ENCODE measurements at regions not wholly inside any gene's neighbourhood (a gene's known extent, or its start where the extent isn't known, plus 50 kb on each side); places are given as distances from the start of the nearest gene placed in this dataset.

DNA sequence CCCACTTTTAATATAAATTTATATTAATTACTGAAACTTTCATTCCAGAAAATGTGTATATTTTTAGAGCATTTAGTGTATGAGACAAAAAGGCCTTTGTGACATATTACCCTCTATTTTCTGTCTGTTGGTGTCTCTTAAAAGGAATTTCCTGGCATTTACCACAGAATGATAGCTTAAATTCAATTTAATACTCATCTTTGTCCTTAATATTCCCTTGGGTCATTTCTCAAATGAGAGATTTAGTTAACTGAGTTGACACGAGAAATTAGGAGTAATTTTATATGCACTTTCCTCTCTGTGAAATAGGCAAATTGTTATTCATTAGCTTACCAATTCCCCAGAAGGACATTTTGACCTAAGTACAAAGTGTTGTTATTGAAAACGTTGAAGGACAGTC lies 101.7 kb upstream of the CTTNBP2 start:
- H3K4me2 ChIP-seq (ENCODE audit: low read length): no peak overlapping the region
- no peaks in the 10 kb centered on the region for H3K9me3 ChIP-seq (ENCODE audit: insufficient read depth, low read length)
- H4K20me1 ChIP-seq (ENCODE audit: insufficient read depth, low read length): no peaks in the 10 kb centered on the region
- TF ChIP-seq, protein P1, sequence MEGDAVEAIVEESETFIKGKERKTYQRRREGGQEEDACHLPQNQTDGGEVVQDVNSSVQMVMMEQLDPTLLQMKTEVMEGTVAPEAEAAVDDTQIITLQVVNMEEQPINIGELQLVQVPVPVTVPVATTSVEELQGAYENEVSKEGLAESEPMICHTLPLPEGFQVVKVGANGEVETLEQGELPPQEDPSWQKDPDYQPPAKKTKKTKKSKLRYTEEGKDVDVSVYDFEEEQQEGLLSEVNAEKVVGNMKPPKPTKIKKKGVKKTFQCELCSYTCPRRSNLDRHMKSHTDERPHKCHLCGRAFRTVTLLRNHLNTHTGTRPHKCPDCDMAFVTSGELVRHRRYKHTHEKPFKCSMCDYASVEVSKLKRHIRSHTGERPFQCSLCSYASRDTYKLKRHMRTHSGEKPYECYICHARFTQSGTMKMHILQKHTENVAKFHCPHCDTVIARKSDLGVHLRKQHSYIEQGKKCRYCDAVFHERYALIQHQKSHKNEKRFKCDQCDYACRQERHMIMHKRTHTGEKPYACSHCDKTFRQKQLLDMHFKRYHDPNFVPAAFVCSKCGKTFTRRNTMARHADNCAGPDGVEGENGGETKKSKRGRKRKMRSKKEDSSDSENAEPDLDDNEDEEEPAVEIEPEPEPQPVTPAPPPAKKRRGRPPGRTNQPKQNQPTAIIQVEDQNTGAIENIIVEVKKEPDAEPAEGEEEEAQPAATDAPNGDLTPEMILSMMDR (IDR thresholded peaks at IDR 0.05; ENCODE audit: low read depth, low read length): no peak
- no peak for TF ChIP-seq EZH2phosphoT487 (IDR thresholded peaks at IDR 0.05; ENCODE audit: low read depth)
- no peak overlapping the region for H2AFZ ChIP-seq (ENCODE audit: low read depth, low read length)
- H3K9ac ChIP-seq (ENCODE audit: low read length): no peak overlapping the region
- no peaks in the 10 kb centered on the region for H3K36me3 ChIP-seq (replicated peaks; ENCODE audit: low read depth, low read length)
- no peaks in the 10 kb centered on the region for H3K79me2 ChIP-seq (ENCODE audit: low read length)
- peaks cover 2% of the 10 kb centered on the region for H3K4me1 ChIP-seq (ENCODE audit: low read length)
- H3K27ac ChIP-seq (ENCODE audit: low read length): no peak overlapping the region
- H3K27me3 ChIP-seq (ENCODE audit: low read depth, low read length): no peaks in the 10 kb centered on the region
- no peak overlapping the region for H3K4me3 ChIP-seq (ENCODE audit: low read length)

DNA sequence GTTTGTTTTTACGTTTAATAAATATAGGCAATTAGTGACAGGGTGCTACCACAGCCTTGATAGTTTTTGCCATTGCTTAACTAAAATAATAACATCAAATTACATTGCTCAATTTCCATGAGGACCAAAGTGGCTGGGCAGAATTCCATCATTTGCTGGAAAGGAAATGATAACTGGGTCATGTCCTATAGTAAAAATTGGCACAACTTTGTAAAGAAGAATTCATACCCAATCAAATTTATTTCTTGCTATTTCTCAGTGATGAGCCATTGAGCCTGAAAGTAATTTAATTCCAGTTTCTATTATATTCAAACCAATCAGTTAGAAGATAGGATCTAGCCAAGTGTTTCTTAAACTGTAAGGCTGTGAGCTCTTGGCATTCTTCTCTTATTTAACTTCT lies 102.2 kb upstream of the CTTNBP2 start:
- no peak overlapping the region for H3K27ac ChIP-seq (ENCODE audit: low read length)

DNA sequence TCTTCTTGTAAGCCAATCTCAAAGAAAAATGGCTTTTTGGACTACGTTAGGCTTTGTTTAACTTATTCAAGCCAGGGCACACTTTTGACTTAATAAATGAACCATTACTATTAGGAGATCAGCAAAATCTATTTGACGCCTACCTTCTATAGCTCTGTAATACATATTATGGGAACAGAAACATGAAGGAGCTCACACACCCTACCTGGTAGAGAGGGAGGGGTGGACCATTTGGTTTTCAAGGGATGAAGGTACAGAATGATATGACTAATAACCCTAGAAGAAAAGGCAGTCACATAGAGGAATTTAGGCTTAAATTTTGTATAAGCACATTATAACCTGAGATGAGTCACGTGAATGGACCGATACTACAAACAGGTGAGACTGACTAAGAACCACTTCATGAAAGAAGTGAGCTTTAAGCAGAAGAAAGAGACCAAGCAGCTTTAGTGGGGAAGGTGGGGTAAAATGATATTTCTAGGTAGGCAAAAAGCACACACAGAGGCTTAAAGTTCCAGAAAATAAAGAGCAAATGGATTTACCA lies 106.8 kb upstream of the CTTNBP2 start:
- Histone ChIP-seq H3K4me1 (ENCODE audit: low read length) (no peaks in the 10 kb centered on the region), H2AFZ (ENCODE audit: low read depth, low read length) (no peak overlapping the region), H3K4me2 (ENCODE audit: low read length) (no peak overlapping the region), H4K20me1 (ENCODE audit: insufficient read depth, low read length) (no peaks in the 10 kb centered on the region), H3K9ac (ENCODE audit: low read length) (no peak overlapping the region), H3K27me3 (ENCODE audit: low read depth, low read length) (no peaks in the 10 kb centered on the region), H3K9me3 (ENCODE audit: insufficient read depth, low read length) (0 out of 2 replicates have a peak, but pooled peaks cover 3% of the 10 kb centered on the region), H3K79me2 (ENCODE audit: low read length) (no peaks in the 10 kb centered on the region), H3K27ac (ENCODE audit: low read length) (no peak overlapping the region), H3K36me3 (replicated peaks; ENCODE audit: low read depth, low read length) (no peaks in the 10 kb centered on the region), H3K4me3 (ENCODE audit: low read length) (no peak overlapping the region)
- TF ChIP-seq, protein P1 (IDR thresholded peaks at IDR 0.05; ENCODE audit: low read depth, low read length): no peak
- no peak for TF ChIP-seq EZH2phosphoT487 (IDR thresholded peaks at IDR 0.05; ENCODE audit: low read depth)

More for the DNA sequence above, 102.2 kb upstream of the CTTNBP2 start:
- TF ChIP-seq, protein P1 (IDR thresholded peaks at IDR 0.05; ENCODE audit: low read depth, low read length): no peak
- no peak for TF ChIP-seq EZH2phosphoT487 (IDR thresholded peaks at IDR 0.05; ENCODE audit: low read depth)
- Histone ChIP-seq H3K79me2 (ENCODE audit: low read length) (no peaks in the 10 kb centered on the region), H3K4me1 (ENCODE audit: low read length) (no peaks in the 10 kb centered on the region), H2AFZ (ENCODE audit: low read depth, low read length) (no peak overlapping the region), H3K4me2 (ENCODE audit: low read length) (no peak overlapping the region), H3K27me3 (ENCODE audit: low read depth, low read length) (no peaks in the 10 kb centered on the region), H4K20me1 (ENCODE audit: insufficient read depth, low read length) (no peaks in the 10 kb centered on the region), H3K4me3 (ENCODE audit: low read length) (no peak overlapping the region), H3K9ac (ENCODE audit: low read length) (no peak overlapping the region), H3K9me3 (ENCODE audit: insufficient read depth, low read length) (no peaks in the 10 kb centered on the region), H3K36me3 (replicated peaks; ENCODE audit: low read depth, low read length) (no peaks in the 10 kb centered on the region)

DNA sequence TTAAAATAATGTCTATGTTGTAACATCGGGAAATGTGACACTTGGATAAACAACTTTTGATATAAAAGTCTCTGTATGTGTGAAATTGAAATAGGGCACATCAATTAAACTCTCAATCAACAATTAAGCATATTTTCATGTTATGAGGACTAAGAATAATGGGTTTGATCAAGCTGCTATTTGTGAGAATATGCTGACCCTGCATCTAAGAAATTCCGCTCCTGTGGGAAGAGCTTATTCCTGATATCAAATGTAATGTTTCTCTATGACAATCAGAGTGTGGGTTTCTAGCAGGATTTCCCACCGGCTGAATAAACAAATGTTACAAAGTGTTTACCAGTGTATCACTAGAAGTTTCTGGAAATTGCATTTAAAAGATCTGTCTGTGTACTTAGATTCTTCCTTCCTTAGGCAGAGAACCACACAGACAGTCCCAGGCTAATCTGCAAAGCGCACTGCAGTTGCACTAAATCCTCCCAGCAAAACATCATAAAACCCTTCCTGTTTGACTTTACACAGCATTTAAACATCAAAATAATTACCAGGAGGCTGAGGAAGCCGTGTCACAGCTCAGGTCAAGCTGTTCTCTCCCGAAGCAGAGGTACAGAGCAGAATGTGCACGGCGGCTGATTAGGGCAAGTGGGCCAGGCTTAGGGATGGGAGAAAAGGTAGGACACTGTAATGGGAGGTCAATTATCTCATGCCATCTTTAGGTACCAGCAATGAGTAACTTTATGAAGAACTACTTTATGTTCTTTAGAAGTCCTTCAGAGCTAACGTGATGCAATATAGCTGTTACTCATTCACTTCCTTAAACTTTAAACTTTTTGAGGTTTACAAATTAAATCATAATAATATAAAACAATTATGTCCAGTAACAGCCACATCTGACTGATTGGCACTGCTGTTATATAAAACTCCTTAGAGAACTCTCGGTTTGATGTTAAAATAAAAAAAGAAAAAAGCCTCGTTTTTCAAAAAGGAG lies 109.1 kb upstream of the CTTNBP2 start:
- TF ChIP-seq, protein P1 (IDR thresholded peaks at IDR 0.05; ENCODE audit: low read depth, low read length): no peak
- Histone ChIP-seq H3K36me3 (replicated peaks; ENCODE audit: low read depth, low read length) (no peaks in the 10 kb centered on the region), H3K4me3 (ENCODE audit: low read length) (no peak overlapping the region), H3K79me2 (ENCODE audit: low read length) (no peaks in the 10 kb centered on the region), H3K4me2 (ENCODE audit: low read length) (no peak overlapping the region), H3K4me1 (ENCODE audit: low read length) (no peaks in the 10 kb centered on the region), H3K9me3 (ENCODE audit: insufficient read depth, low read length) (0 out of 2 replicates have a peak, but pooled peaks cover 3% of the 10 kb centered on the region), H3K27ac (ENCODE audit: low read length) (no peak overlapping the region), H2AFZ (ENCODE audit: low read depth, low read length) (no peak overlapping the region), H3K9ac (ENCODE audit: low read length) (no peak overlapping the region), H4K20me1 (ENCODE audit: insufficient read depth, low read length) (no peaks in the 10 kb centered on the region), H3K27me3 (ENCODE audit: low read depth, low read length) (no peaks in the 10 kb centered on the region)

Data from OCI-LY3 (cell line).